GM12892 (cell line): ENCODE measurements at regions not wholly inside any gene's neighbourhood (a gene's known extent, or its start where the extent isn't known, plus 50 kb on each side); places are given as distances from the start of the nearest gene placed in this dataset.

Source experiments
- POLR2A ChIP-seq: IDR thresholded peaks from 2 replicates; pipeline ENCODE4 v1.6.1; 2011; ENCODE audit warnings: low read depth, low read length, control low read depth
- POLR2AphosphoS5 ChIP-seq: IDR thresholded peaks from 2 replicates; pipeline ENCODE4 v1.6.1; 2011; ENCODE audit warnings: low read depth, low read length, control low read depth
- TAF1 ChIP-seq: IDR thresholded peaks from 2 replicates; pipeline ENCODE4 v1.6.1; 2011; ENCODE audit warnings: low read depth, mild to moderate bottlenecking, control low read depth, low read length, borderline replicate concordance

- TF ChIP-seq POLR2A (no peak), POLR2AphosphoS5 (no peak), TAF1 (no peak)
Observed at GRCh38 chr1:14339288-14339687, 259.2 kb upstream of the KAZN start.
